GM21526 (cell line): ENCODE measurements at regions not wholly inside any gene's neighbourhood (a gene's known extent, or its start where the extent isn't known, plus 50 kb on each side); places are given as distances from the start of the nearest gene placed in this dataset.

ENCODE experiments used
- ATAC-seq: cut with Tn5 transposase; IDR thresholded peaks from one replicate; pipeline ENCODE4 v1.9.1; 2021; ENCODE audit warnings: moderate library complexity; ENCODE audit not compliant: unreplicated experiment, low FRiP score

DNA sequence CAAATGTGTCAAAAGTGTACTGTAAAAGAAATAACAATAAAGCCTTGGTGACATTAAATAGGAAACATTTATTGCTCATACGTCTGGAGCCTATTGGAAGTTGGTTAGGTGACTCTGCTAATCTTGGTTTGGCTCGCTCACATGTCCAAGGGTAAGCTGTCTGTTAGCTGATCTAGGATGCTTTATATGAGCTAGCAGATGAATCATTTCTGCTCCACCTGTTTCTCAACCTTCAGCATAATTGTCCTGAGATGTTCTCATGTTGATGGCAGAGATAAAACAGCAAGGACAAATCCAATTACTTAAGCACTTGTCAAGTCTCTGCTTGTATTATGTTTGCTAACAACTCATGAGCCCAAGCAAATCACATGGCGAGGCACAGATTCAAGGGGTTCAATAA, 56.0 kb upstream of the CD53 start:
- no peak for ATAC-seq

DNA sequence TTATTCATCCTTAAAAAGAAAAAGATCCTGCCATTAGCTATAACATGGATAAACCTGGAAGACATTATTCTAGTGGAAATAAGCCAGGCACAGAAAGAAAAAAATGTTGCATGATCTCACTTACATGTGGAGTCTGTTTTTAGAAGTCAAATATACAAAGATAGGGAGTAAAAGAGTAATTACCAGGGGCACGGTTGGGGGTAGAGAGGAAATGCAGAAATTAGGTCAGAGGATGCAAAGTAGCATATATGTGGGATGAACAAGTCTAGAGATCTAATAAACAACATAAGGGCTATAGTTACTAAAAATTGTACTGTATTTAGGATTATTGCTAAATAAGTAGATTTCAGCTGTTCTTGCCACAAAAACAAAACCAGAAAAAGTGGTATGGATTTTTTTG, 61.4 kb upstream of the CD53 start:
- ATAC-seq: no peak

DNA sequence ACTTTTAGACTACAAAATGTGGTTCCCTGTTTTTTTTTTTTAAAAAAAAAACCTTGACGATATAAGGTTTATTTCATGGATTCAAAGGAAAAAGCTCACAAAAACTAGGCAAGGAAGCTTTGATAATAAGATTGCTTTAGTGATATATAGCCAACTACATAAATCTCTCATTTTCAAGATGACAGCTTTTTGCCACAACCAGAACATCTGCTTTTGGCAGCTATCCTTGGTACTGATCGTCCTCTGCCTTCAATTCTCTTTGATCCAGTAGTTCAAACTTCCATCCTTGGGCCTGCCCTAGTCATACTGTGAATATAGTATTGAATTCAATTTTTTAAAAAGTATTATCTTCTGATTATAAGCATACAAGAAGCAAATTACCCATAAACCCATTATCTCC, 72.9 kb upstream of the CD53 start:
- no peak for ATAC-seq

DNA sequence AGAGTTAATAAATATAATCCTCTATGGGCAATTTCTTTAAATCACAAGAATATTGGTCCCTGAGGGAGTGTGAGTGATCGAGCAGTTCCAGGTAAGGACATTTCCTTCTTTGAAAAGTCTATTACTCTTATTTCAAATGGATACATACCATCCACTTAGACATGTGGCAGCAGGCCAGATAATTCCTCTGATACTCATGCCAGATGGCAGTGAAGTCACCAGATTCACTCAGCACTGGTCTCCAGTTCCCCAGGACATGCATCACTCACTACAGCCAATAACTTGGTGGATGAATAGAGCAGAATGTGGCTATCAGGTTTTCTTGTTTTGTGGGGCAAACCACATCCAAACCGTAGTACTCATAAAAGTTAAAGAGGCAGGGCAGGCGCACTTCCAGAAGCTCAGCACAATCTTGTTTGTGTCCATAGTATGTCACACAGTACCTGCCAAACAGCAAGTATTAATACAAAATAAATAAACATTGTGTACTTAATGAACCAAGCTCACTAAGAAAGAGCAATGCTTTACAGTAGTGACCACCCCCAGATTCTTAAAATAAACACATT, 74.2 kb upstream of the CD53 start:
- ATAC-seq: no peak

- ATAC-seq: no peak
Measured at GRCh38 chr1:110788673-110789072, 84.3 kb upstream of the CD53 start.

DNA sequence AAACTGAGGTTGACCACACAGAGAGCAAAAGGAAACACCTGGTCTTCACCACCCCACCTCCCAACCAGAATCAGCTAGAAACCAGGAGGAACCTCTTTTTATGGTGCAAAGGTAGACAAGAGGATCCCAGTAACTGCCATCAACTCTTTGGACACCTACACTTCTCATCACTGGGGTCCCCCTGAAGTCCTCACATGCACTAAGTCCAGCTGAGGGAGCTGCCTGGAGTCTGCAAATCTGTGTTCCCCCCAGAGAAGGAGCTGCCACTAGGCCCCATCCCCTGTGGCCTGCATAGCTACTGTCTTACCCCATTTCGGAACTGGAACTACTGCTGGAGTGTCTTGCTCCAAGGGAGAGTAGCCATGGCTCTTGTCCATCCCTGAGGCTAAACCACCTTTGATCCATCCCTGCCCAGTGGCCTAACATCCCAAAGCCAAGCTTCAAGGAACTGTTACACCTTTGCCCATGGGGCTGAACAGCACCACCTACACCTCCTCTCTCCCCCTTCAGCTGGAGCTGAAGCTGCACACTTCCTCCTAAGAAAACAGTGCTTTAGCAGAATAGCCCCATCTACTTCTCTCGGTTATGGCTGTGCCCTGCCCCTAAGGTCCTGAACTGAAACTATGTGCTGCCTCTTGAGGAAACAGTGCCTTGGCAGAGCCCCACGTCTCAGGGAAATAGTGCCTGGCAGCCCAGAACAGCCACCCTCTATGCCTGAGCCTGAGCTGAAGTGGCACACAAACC, 85.4 kb upstream of the CD53 start:
- ATAC-seq: peak; percentile 67

DNA sequence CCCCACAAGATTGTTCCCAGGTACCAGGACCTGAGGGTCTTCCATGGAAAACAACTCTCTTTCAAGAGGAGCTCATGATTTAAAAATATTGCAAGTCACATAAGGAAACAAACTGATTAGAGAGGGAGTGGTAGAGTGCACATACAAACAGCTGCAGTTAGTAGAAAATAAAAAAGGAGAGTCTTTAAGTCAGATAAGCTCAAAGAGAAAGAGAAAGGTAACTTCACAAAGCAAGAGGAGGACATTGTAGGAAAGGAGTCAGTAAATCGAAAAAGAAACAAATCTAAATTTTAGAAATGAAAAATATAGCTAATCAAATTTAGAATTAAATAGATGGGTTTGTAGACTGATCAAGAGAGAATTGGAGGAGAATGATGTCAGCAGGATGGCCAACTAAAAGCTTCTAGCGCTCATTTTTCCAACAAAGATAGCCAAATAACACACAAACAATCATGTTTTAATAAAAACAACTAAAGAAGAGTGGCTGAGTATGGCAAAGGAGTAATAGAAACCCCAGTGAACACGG, 86.1 kb upstream of the CD53 start:
- no peak for ATAC-seq

DNA sequence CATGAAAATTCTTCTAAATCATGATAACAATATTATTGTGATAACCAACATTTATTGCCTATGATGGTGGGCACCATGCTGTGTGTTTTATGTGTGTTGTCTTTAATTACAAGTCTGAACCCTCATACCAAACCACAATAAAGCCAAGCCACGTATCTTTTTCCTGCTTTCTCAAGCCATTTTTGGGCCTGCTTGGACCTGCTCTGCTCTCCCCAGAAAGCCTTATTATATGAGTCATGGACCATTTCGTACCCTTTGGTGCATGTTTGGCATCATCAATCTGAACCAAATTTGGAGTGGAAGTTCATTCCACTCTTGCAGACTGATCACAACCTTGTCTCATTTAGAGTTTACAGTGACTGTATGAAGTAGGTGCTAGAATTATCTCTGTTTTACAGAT, 87.3 kb upstream of the CD53 start:
- ATAC-seq: no peak

DNA sequence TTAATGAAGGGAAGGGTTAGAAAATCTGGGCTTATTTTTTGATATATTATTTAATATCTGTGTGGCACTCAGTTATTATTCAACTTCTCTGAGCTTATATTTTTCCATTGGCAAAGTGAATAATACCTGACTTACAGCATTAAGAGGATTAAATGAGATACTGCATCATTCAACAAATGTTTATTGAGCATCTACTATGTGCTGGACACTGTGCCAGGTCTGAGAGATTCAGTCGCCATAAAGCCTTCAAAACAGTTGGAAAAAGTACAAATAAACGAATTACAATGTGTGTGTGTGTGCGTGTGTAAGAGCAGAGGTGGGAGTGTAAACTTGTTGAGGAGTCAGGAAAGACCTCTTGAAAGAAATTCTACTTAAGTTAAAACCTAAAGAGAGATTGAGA, 87.9 kb upstream of the CD53 start:
- ATAC-seq: no peak

DNA sequence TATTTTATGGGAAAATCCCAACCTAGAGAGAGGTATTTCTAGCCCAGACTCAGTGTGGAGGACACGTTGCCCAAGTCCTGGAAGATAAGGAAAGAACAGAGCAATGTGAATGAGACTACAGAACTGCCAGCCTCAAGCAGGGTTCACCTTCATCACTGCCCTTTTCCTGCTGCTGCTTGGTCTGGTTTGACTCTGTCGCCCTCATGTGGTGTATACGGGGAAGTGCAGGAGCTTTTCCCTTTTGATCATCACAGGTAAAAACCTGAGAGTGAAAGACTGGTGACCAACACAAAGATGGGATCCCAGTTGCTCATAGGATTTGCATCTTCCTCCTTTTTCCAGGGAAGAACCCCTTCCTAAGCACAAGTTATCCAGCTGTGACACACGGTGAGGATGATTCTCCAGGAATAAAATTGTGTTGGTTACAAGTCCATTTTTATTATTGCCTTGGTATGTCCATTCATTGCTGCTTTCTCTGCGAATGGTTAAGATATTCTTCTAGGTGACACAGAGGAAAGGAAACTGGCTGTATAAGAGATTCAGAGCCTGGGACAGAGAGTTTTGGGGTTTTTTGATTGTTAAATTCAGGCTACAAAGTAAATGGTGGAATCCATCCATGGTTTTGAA, 89.5 kb upstream of the CD53 start:
- no peak for ATAC-seq

DNA sequence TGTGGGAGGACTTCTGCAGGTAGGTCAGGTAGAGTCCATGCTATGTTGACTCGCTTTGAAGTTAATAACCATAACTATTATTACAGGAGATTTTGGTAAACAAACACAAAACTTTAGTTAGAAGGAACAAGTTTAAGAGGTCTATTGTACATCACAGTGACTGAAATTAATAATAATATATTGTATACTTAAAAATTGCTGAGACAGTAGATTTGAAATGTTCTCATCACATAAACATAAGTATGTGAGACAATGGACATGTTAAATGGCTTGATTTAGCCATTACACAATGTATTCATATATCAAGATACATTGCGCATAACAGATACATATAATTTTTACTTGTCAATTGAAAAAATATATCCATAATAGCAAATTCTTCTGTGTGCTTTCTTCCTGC, 91.4 kb upstream of the CD53 start:
- ATAC-seq: no peak

- ATAC-seq: no peak
Measured at GRCh38 chr1:110780600-110781484, 92.1 kb upstream of the CD53 start.

GRCh38 chr1:110779636-110780035, 93.3 kb upstream of the CD53 start:
- ATAC-seq: no peak

DNA sequence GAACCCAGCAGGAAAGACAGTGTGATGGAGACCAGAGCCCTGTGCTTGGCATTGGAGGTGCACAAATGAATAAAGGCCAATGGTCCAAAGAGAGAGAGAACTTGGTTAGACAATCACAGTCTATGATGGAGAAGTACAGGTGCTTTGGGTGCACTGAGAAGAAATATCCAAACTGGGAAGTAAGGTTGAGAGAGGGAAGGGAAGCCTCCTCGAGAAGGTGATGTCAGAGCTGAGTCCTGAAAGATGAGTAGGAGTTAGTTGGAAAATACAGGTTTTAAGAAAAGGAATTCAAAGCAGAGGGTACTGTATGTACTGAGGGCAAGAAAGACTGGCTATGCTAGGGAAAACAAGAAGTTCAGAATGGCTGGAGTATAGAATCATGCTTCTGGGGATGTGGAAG, 94.1 kb upstream of the CD53 start:
- no peak for ATAC-seq

DNA sequence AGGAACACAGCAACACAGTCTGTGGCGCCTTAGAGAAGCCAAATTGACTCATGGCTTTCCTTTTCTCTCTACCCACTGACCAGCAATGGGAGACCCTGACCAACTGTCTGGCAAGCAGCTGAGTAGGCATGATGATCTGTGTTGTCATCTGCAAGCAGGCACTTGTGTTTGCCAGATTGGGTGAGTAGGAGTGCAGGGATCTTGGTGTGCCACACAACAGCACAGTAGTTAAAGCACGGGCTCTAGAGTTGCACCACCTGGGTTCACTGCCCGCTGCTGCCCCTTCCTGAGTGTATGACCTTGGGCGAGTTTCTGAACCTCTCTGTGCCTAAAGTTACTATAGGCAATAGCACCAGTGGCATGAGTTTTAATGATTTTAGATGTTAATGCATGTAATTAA, 95.7 kb upstream of the CD53 start:
- no peak for ATAC-seq

DNA sequence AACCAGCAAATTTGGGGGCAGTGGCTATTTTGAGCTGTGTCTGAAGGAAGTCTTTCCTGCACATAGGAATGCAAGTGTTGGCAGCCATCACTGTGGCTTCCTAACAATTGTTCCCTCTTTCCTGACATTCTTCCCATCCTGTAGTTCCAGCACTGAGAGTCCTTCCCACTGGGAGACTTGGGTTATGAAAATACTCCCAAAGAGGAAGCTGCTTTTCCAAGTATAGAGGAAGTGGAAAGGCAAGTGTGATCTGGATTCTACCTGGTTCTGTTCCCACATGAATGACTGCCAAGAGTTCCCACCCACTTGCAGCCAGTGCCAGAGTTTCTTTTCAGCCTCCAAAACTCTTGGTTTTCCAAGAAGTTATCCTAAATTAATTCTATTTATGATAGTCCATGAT, 98.5 kb upstream of the CD53 start:
- no peak for ATAC-seq

DNA sequence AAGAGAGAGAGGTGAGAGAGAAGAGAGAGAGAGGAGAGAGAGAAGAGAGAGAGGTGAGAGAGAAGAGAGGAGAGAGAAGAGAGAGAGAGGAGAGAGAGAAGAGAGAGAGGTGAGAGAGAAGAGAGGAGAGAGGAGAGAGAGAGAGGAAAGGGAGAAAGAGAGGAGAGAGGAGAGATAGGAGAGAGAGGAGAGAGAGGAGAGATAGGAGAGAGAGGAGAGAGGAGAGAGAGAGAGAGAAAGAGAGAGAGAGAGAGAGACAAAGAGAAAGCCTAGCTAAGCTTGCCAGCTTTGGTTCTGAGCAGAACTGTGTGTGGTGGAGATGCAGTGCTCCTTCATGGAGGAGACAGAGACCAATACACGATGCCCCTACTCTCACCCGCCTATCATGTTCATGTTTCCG, 99.1 kb upstream of the KCNA3 start:
- ATAC-seq: no peak

DNA sequence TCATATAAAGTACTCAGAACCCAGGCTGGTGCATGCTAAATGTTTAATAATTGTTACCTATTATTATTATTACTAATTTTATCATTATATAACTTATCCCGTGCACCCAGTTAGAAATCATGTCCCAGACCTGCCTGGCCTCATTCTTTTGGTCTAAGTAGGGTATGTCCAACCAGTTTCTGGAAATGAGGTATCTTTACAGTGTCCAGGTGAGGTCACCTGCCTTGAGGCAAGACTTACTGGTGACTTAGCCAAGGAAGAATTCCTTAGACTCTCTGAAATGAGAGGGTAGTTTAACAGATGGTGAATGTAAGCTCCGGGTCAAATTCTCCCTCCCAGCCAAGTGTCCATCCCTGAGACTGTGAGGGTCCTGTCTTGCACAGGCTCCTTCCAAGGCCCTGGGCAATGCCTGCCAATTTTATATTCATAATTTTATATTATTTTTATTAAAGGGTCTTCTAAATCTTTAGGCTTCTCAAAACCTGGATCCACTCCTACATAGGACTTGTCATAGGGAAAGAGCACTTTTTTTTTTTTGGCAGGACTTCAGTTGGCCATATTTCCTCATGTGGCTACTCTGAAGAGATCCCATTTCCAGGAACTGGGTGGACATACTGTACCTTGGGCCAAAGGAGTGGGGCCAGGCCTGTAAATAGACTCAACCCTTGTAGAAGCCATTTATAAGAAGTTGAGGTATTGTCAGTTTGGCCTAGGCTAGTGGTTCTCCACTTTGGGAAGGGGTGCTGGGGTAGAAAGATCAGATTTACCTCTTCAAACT, 96.7 kb upstream of the KCNA3 start:
- ATAC-seq: no peak

DNA sequence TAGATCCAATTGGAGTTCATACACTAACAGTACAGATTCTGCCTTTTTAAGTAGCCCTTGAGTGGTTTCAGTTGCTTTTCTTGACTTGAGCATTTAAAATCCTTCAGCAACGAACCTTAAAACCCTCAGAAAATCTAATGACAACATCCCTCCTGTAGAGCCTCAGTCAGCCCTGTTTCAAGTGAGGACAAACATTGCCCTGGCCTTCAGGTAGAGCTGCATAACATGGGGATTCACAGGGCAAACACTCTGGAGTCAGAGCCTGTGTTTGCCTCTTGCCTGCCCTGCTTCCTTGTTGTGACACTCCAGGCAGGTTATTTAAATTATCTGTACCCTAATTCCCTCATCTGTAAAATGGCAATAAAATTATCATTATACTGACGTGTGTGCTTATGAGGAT, 96.1 kb upstream of the KCNA3 start:
- ATAC-seq: no peak

DNA sequence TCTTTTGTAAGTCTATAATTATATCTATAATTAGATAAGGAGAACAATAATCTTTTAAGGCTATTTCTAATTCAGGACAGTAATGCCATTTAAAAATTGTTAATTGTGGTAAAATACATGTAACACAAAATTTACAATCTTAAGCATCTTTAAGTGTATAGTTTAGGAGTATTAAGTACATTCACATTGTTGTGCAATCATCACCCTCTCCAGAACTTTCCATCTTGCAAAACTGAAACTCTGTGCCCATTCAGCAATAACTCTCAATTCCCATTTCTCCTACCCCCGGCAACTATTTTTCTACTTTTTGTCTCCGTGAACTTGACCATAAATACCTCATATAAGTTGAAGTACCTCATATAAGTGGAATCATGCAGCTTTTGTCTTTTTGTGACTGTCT, 93.9 kb upstream of the KCNA3 start:
- ATAC-seq: no peak
